A673 (cell line): ENCODE measurements at regions not wholly inside any gene's neighbourhood (a gene's known extent, or its start where the extent isn't known, plus 50 kb on each side); places are given as distances from the start of the nearest gene placed in this dataset.

Experiments
- CTCF ChIP-seq: fragments of 300-800, 200-600 bp; sonication (generic); conservative IDR thresholded peaks from 2 replicates; pipeline ENCODE4 v1.5.1; 2017; ENCODE audit warnings: low read depth, mild to moderate bottlenecking, antibody characterized with exemption, low read length, moderate library complexity, mixed read lengths
- EZH2 ChIP-seq: fragments of 200-600 bp; sonication (generic); IDR thresholded peaks from 2 replicates; pipeline ENCODE4 v1.6.1; 2017; ENCODE audit warnings: borderline replicate concordance, low read depth, mild to moderate bottlenecking, mixed read lengths, antibody characterized with exemption, low read length; ENCODE audit not compliant: poor library complexity, severe bottlenecking

DNA sequence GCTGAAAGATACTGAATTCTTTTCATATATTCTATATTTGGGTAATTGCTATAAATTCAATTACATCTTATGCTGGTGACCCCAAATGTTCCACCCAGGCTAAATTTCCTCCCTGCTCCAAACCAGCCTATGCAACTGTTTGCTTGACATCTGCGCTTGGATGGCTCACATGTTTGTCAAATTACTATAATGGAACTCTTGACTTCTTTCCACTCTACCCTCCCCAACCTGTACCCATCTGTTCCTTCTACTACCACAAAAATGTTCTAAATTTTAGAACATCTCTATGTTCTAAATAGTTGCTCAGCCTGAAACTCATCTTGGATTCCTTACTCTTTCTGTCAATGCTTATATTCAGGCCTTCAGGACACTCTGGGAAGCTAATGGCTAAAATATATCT lies 249.9 kb upstream of the SMIM30 start:
- TF ChIP-seq CTCF (no peak), EZH2 (no peak)
